HG03342 (cell line): ENCODE measurements at regions not wholly inside any gene's neighbourhood (a gene's known extent, or its start where the extent isn't known, plus 50 kb on each side); places are given as distances from the start of the nearest gene placed in this dataset.
"Not testable (repeated sequence)": the region's sequence is repeated elsewhere in the genome, so short reads cannot be mapped to it uniquely, and the experiment has no call there.

ENCODE experiments used
- ATAC-seq: cut with Tn5 transposase; IDR thresholded peaks from one replicate; pipeline ENCODE4 v1.9.1; 2021; ENCODE audit warnings: mild to moderate bottlenecking, moderate library complexity; ENCODE audit not compliant: unreplicated experiment

- ATAC-seq, result no peak
Observed at GRCh38 chr7:68043546-68043945, 1046.9 kb downstream of the TYW1 start.

- ATAC-seq, result no peak
Observed at GRCh38 chr7:68050627-68051026, 1054.0 kb downstream of the TYW1 start.

- no peak for ATAC-seq
Observed at GRCh38 chr7:68058014-68058413, 1061.4 kb downstream of the TYW1 start.

GRCh38 chr7:68063171-68063570 lies 1066.5 kb downstream of the TYW1 start:
- ATAC-seq, result no peak

GRCh38 chr7:68065581-68065980 lies 1068.9 kb downstream of the TYW1 start:
- ATAC-seq, result no peak

- ATAC-seq, result no peak
Observed at GRCh38 chr7:68067845-68068244, 1071.2 kb downstream of the TYW1 start.

GRCh38 chr7:68070992-68071391 lies 1074.4 kb downstream of the TYW1 start:
- ATAC-seq, result no peak

GRCh38 chr7:68073701-68074100 lies 1077.1 kb downstream of the TYW1 start:
- ATAC-seq, result no peak

GRCh38 chr7:68074242-68074641 lies 1077.6 kb downstream of the TYW1 start:
- ATAC-seq, result no peak

GRCh38 chr7:68078157-68078710 lies 1081.6 kb downstream of the TYW1 start:
- no peak for ATAC-seq

GRCh38 chr7:68082066-68082960 lies 1085.7 kb downstream of the TYW1 start:
- ATAC-seq, result not testable (repeated sequence)

GRCh38 chr7:68082961-68083657 lies 1086.5 kb downstream of the TYW1 start:
- not testable (repeated sequence) for ATAC-seq

GRCh38 chr7:68087401-68087800 lies 1090.8 kb downstream of the TYW1 start:
- no peak for ATAC-seq

- ATAC-seq, result no peak
Observed at GRCh38 chr7:68088879-68089278, 1092.2 kb downstream of the TYW1 start.

GRCh38 chr7:68090256-68090655 lies 1093.6 kb downstream of the TYW1 start:
- ATAC-seq, result not testable (repeated sequence)

GRCh38 chr7:68103319-68103718 lies 1106.7 kb downstream of the TYW1 start:
- ATAC-seq, result no peak

GRCh38 chr7:68107261-68107660 lies 1110.6 kb downstream of the TYW1 start:
- no peak for ATAC-seq

- no peak for ATAC-seq
Observed at GRCh38 chr7:68107968-68108367, 1111.3 kb downstream of the TYW1 start.

- no peak for ATAC-seq
Observed at GRCh38 chr7:68109299-68109698, 1112.7 kb downstream of the TYW1 start.

GRCh38 chr7:68119411-68119810 lies 1122.8 kb downstream of the TYW1 start:
- ATAC-seq, result no peak

GRCh38 chr7:68121056-68121455 lies 1124.4 kb downstream of the TYW1 start:
- ATAC-seq, result no peak

- ATAC-seq, result no peak
Observed at GRCh38 chr7:68121655-68122054, 1125.0 kb downstream of the TYW1 start.
